ENCODE measurements at regions not wholly inside any gene's neighbourhood (a gene's known extent, or its start where the extent isn't known, plus 50 kb on each side); places are given as distances from the start of the nearest gene placed in this dataset.

DNA sequence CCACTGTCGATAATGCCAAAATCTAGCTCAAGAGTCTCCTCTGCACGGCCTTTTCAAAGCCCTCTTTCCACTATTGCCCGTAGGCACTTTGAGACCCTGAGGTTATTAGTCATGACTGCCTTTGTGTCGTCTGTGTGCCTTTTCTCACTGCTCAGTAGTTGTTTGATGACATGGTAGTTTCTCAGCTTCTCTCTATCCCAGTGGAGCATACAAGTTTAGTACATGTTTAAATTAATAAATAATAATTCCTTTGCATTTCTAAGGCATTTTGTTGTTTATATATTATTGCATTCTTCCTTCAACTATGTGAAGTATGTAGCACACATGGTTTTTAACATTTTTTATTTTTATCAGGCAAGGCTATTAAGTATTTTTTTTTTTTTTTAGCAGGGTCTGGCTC, 458.1 kb downstream of the PCNX1 start:
- DNase-seq (no peak), ATAC-seq (no peak)
- intact Hi-C loops (cut with DNase I, micrococcal nuclease): no loop called here

DNA sequence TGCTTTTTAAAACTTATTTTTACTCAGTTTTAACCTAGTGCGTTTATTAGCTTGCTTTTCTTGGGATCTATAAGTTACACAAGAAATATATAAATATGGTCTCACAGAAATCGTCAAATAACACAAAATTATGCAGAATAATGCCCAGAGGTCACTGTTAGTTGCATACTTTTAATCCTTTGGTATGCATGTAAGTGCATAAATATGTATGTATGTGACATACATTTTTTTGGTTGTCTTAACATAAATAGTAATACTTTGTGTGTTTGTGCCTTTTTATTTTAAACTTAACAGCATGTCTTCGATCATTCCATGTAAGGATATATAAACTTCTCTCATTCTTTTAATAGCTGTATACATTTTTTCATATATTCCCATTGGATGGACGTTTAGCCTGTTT, 459.6 kb downstream of the PCNX1 start:
- intact Hi-C loops (cut with DNase I, micrococcal nuclease): no loop called here
- no peak for DNase-seq
- no peak for ATAC-seq

DNA sequence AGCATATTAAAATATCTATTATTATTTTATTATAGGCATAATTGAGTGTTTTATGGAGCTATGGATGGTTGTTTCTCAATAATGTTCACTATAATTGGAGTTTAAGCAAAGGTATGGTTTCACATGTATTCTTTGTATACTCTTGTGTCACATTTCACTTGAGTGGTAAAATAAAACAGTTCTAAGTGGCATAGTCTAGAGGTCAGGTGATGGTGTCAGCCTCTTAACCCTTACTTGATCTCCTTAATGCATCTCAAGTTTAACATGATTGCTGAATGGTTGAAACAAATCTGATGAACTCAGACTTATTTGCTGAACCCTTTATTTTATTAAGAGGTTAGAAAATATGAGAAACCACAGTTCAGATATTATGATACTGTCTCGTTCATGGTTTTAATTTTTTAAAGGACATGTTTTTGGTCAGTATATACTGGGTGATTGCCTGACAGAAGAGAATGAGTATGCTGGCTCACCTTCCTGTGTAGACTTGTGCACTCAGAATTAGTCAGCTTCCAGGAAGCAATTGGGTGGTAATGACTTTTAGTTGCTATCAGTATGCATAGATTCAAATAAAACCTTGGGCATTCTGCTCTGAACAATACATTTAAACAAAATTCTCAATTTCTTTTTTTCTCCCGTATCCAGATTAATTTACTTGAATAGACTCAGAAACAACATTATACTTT, 464.6 kb downstream of the PCNX1 start:
- intact Hi-C loops (cut with DNase I, micrococcal nuclease): no loop called here
- ATAC-seq (peak; percentile 86), DNase-seq (no peak)

DNA sequence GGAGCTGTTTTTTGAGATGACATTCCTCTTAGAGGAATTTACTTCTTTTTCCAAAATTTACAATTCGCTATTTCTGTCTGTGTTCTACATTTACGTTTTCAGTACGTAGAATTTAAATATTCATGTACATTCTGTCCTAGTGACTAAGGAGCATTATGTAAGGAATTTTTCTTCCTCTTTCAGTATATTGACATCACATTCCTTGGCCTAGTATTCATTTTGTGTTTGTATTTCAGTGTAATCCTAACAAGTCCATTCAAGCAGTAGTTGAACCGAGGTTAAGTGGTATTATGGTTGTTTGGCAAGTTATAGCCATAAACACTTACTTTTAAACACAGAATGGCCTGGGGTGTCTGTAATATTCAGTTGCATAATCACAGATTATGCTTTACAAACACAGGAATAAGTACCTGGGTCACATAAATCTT, 465.2 kb downstream of the PCNX1 start:
- intact Hi-C loops (cut with DNase I, micrococcal nuclease): no loop called here
- no peak for DNase-seq

DNA sequence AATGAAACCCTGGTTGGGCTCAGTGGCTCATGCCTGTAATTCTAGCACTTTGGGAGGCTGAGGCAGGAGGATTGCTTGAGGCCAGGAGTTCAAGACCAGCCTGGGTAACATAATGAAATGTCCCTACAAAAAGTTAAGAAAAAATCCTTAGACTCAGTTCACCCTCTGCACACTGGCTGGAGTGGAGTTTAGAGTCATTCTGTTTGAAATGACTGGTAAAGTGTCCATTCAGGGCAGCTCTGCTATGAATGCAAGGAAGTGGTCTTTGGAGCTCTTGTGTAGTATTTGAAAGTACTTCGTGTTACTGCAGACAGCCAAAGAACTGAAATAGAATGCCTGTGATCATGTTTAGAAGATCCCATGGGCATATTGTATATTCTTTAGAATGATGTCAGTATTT, 466.5 kb downstream of the PCNX1 start:
- no peak for ATAC-seq
- intact Hi-C loops (cut with DNase I, micrococcal nuclease): no loop called here
- no peak for DNase-seq

More for the DNA sequence above, 465.2 kb downstream of the PCNX1 start:
- peak; percentile 85 for ATAC-seq

DNA sequence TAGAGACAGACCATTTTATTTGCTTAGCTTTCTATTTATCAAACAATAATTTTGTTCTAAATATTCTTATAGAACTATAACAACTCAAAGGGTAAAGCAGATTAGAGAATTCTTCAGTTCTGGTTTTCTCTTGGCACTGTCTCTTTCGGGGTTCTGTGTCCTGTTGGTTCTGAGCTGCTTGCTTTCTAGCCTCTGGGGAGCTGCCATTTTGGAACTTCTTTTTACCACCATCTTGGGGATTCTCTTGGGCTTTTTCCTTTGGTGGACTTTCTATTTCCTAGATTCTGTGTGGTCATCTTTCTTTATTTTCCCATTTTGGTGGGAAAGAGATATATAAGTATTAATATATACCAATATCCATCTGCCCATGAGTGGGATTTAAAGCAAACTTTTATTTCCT, 467.7 kb downstream of the PCNX1 start:
- no peak for ATAC-seq
- intact Hi-C loops (cut with DNase I, micrococcal nuclease): no loop called here
- no peak for DNase-seq

DNA sequence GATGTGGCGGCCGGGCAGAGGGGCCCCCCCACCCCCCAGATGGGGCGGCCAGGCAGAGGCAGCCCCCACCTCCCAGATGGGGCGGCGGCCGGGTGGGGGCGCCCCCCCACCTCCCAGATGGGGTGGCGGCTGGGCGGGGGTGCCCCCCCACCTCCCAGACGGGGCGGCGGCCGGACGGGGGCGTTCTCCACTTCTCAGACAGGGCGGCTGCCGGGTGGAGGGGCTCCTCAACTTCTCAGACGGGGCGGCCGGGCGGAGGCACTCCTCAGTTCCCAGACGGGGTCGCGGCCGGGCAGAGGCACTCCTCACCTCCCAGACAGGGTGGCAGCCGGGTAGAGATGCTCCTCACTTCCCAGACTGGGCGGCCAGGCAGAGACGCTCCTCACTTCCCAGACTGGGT, 469.8 kb downstream of the PCNX1 start:
- ATAC-seq (no peak), DNase-seq (no peak)
- intact Hi-C loops (cut with DNase I, micrococcal nuclease): no loop called here

DNA sequence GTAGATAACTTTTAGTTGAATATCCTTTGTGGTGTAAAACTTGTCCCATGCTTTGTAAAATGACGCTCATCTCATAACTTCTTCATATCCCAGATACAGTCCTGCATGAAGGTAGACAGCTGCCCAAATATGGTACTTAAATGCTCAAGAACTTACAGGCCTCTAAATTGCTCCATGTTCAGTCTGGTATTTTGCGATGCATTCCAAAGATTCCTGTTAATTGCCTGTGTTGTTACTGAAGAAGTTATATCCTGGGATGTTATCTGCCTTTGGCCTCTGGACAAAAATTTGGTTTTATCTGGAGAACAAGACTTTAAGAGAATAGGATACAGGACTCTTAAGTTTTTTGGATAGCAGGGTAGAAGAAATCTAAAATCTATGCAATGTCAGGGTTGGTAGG, 473.0 kb downstream of the PCNX1 start:
- DNase-seq (no peak), ATAC-seq (no peak)
- intact Hi-C loops (cut with DNase I, micrococcal nuclease): no loop called here

DNA sequence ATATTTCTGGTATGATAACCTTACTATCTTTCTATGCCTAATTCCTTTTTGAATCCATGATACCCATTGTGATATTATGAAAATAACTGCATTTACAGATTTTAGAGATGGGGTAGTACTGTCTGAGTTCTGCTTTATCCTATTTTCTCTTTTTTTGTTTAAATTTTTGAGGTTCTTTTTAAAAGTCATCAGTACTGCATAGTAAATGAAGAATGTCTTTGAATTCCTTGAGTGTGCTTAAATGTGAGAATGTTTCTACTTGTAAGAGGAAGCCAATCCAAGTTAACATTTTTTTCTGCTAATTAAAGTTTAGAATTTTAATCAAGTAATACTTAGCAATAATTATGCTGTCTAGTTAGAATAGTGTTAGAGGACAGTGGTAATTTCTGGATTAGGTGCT, 474.6 kb downstream of the PCNX1 start:
- ATAC-seq: no peak
- no peak for DNase-seq
- intact Hi-C loops (cut with DNase I, micrococcal nuclease): no loop called here

DNA sequence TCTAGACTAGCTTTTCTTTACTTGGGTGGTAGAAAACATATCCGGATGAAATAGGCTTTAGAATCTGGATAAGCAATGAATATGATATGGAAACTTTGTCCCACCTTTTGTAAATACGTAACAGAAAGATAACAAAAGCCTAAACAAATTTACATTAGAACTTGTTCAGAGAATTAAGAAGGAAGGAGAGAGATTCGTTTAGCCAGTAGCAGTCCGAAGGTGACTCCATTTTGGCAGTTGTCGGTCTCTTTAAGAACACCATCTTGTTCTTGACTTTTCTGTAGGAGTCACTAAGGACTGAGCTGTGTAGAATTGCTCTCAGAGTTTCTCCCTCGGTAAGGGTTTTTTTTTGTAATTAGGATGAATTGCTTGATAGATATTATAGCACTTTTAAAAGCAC, 475.1 kb downstream of the PCNX1 start:
- intact Hi-C loops (cut with DNase I, micrococcal nuclease): no loop called here
- ATAC-seq (peak; percentile 66), DNase-seq (no peak)

DNA sequence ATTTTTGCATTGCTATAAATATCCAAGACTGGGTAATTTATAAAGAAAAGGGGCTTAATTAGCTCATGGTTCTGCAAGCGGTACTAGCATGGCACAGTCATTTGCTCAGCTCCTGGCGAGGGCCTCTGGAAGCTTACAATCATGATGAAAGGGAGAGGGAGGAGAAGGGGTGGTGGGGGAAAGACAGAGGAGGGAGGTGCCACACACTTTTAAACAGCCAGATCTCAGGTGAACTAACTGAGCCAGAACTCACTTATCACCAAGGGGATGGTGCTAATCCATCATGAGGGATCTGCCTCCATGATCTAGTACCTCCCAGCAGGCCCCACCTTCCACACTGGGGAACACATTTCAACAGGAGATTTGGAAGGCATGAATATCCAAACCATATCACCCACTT, 476.3 kb downstream of the PCNX1 start:
- DNase-seq (no peak), ATAC-seq (no peak)
- intact Hi-C loops (cut with DNase I, micrococcal nuclease): no loop called here

DNA sequence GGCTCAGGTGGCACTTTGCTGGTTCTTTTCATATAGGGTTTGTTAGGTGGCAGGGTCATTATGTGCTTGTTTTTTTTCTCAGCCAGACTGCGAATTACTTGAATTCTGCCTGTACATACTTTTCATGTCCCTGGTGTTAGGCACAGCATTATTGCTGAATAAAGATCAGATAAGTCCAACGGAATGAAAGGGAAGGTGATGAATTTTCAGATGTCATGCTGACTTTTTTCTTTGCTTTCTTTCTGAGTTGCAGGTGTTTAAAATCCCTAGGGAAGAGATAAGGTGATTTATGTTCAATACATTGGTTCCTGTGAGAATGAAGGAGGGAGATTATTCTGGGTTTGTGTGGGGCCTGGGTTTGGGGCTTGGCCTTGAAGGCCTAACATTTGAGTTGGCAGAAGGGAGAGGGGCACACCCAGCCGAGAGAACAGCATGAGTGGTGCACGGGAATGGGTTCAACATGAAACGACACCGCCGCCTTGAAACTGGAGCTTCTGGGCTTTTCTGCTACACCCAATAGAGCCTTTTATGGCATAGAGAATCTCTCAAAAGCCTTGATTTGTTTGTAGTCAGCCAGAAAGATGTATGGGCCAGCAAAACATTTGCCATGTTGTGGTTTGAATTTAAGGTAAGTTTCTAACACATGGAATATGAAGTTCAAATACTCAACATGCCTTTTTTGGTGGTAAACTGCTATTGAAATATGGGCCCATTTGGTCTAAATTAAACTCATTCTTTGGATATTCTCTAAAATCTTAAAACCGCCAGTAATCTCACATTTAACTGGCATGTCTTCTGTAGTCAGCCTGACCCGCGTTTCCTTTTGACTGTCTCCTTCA, 477.0 kb downstream of the PCNX1 start:
- ATAC-seq (peak; percentile 39), DNase-seq (no peak)
- intact Hi-C loops (cut with DNase I, micrococcal nuclease): no loop called here

DNA sequence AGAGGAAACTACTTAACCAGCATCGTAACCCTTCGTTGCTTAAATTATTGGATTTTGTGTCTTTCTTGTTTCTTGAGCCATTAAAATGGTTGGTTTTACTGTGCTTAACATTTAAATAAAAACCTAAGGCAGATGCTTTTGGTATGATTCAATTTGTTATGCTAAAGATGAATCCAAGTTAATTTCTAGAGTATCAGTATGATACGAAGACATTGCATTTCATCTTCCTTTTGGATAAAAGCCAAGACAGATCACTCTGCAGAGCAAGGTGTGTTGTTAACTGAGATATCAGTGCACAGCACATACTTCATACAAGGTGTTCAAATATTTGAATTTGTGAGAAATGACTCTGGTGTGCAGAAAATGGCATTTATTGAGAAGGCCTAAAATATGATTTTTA, 480.5 kb downstream of the PCNX1 start:
- intact Hi-C loops (cut with DNase I, micrococcal nuclease): no loop called here
- no peak for DNase-seq
- no peak for ATAC-seq

DNA sequence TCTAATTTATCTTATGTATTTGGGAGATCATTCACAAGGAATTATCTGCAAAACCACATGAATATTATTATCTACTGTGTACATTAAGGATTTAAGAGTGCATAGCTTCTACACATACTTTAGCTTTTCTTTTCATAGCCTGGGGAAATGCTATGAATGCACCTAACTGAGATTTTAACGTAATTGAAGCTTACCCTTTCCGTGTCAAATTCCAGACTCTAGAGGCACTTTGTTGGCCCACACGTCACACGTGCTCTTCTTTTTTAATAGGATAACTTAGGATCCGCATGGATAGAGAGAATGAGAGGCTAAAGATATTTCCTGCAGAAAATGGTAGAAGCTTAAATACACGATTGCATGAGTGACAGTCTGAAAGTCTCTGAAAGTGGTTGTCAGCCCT, 481.1 kb downstream of the PCNX1 start:
- DNase-seq: no peak
- no peak for ATAC-seq
- intact Hi-C loops (cut with DNase I, micrococcal nuclease): no loop called here

DNA sequence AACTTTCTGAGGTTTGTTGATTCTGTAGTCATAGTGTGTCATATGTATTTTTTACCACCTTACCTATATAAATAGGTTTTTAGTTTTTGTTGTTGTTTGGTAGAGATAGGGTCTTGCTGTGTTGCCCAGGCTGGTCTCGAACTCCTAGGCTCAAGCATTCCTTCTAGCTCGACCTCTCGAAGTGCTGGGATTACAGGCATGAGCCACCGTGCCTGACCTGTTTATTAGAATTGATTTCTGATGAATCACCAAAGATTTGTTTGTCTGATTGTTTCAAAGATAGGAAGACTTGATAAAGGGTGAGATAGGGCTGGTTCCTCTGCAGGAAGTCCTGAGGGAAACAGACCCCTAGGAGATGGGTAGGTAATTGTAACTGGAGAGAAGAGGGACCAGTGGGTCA, 481.6 kb downstream of the PCNX1 start:
- no peak for ATAC-seq
- DNase-seq: no peak
- intact Hi-C loops (cut with DNase I, micrococcal nuclease): no loop called here

DNA sequence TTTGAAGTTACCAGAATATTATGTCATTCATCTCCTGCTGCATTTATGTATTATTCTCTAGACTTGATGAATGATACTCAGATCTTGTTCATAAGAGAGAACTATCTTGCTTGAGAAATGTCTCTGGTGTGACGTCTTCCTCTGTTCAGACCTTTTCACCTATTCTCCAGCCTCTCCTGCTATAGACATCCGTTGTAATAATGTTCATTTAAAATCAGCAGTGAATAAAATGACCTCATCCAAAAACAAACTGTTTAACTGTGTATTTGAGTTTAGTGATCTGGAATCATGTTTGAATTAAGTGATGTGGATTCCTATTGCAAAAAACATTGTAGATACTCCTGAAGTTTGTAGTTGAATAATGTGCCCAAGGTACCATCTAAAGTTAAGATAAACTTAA, 487.1 kb downstream of the PCNX1 start:
- intact Hi-C loops (cut with DNase I, micrococcal nuclease): no loop called here
- no peak for DNase-seq
- ATAC-seq: no peak

DNA sequence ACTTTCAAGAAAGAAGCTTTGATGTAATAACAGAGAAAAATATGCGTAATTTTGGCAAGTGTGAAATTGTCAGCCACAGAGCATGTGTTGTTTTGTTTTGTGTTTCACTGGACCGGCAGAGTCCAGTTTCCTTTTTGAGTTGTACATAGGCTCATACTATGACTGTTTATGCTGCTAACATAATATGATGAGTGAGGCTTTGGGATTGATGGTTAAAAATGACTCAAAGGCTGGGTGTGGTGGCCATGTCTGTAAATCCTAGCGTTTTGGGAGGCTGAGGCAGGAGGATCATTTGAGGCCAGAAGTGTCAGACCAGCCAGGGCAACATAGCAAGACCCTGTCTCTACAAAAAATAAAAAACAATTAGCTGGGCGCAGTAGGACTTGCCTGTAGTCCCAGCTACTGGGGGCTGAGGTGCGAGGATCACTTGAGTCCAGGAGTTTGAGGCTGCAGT, 487.9 kb downstream of the PCNX1 start:
- ATAC-seq (no peak), DNase-seq (no peak)
- intact Hi-C loops (cut with DNase I, micrococcal nuclease): no loop called here

DNA sequence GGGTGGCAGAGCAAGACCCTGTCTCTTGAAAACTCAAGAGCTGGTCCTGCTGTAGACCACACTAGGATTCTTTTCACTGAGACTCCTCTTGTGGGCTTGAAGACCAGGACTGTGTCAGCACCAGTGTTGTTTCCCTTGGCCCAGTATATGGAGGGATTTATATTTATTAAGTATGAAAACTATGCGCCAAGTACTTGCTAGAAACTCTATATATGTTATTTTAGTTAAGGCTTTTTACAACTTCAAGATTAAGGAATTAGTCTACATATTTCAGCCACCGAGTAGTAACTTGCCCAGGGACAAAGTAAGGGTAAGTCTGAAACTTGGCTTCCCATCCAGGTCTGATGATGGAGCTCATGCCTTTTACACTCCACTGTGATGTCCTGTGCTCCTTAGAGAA, 488.4 kb downstream of the PCNX1 start:
- intact Hi-C loops (cut with DNase I, micrococcal nuclease): no loop called here
- DNase-seq (no peak), ATAC-seq (no peak)

DNA sequence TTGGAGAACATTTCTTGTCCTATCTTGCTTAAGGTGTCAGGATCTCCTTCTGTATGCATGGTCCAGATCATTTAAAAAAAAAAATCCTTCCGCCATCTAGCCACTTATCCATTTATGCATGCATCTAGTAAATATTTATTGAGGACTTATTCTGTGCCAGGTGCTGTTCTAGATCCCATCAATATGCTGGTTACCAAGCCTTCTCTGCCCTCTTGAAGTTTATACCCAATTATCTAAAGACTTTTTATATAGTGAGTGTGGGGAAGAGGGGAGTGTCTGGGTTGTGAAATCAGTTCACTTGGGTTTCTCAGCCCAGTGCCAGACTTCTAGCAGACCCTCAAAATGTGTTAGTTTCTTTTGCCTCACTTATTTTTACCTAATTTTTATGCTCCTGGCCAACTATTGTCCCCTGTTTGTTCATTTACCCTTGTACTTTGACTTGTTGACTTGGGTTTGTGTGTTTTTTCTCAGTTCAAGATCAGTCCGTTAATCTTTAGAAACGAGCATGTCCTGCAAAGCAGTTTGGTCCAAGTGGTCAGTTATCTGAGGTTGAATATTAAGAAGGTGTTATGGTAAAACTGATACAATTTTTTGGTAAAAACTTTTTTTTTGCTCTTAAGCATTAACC, 488.9 kb downstream of the PCNX1 start:
- ATAC-seq: no peak
- intact Hi-C loops (cut with DNase I, micrococcal nuclease): no loop called here
- no peak for DNase-seq

DNA sequence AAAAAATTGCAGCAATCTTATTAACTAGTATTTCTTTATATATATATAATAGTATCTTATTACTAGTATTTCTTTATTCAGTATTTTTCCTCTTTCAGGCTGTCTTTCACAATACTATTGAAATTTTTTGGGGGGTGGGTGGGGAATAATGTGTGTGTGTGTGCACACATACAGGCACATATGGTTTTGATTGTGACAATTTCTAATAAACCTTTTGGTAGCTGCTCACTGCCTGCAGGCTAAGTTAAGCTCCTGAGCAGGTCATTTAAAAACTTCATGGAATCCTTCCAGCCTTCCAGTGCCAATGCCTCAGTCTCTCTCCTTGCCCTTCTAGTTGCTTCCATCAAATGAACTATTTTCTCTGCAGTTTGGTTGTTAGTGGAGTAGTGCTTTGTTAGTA, 490.1 kb downstream of the PCNX1 start:
- ATAC-seq (no peak), DNase-seq (no peak)
- intact Hi-C loops (cut with DNase I, micrococcal nuclease): no loop called here
